Adrenal gland (tissue), 9 donors: ENCODE measurements at regions not wholly inside any gene's neighbourhood (a gene's known extent, or its start where the extent isn't known, plus 50 kb on each side); places are given as distances from the start of the nearest gene placed in this dataset.

Source experiments
- DNase-seq, 7 donors: peaks; one replicate each; pipeline ENCODE4 v3.0.0-alpha.2; 2019 to 2020
- H3K27ac ChIP-seq, 5 donors: fragments of 200-600 bp; sonication (generic) in 4 of 5; 1 replicate in 3 of 5; 2 replicates in 2 of 5; pipeline versions ENCODE4 v1.5.1 to v1.8.0; 2016 to 2020; ENCODE audit warnings: mild to moderate bottlenecking in 1 of 5
- H3K27me3 ChIP-seq: fragments of 200-600 bp; 2 replicates; pipeline ENCODE4 v1.8.0; 2021
- H3K36me3 ChIP-seq, 2 donors: fragments of 200-600 bp; replicated peaks in 1 of 2; 1 replicate in 1 of 2; 2 replicates in 1 of 2; pipeline versions ENCODE4 v1.5.1 to v1.8.0; 2018 to 2022
- H3K4me1 ChIP-seq, 2 donors: fragments of 200-600 bp; replicated peaks in 1 of 2; 1 replicate in 1 of 2; 2 replicates in 1 of 2; pipeline versions ENCODE4 v1.5.1 to v1.8.0; 2018 to 2021
- H3K4me3 ChIP-seq, 4 donors: fragments of 200-600 bp; sonication (generic) in 3 of 4; one replicate each; pipeline ENCODE4 v1.5.1; 2016 to 2018
- H3K9me3 ChIP-seq, 3 donors: fragments of 200-600 bp; sonication (generic) in 1 of 3; replicated peaks in 1 of 3; 1 replicate in 2 of 3; 2 replicates in 1 of 3; pipeline versions ENCODE4 v1.5.1 to v1.8.0; 2016 to 2021
- CTCF ChIP-seq, 6 experiments: fragments of 450-650 bp in 4 of 6; fragments of 200-600 bp in 2 of 6; sonication (generic) in 1 of 6; IDR thresholded peaks; 1 replicate in 5 of 6; 2 replicates in 1 of 6; pipeline versions ENCODE4 v1.5.1 to v1.8.0; 2016 to 2021; ENCODE audit warnings: antibody characterized with exemption in 6 of 6, mild to moderate bottlenecking in 2 of 6, moderate library complexity in 1 of 6
- POLR2A ChIP-seq, 2 donors: fragments of 450-650 bp; IDR thresholded peaks; one replicate each; pipeline ENCODE4 v1.6.1; 2017; ENCODE audit warnings: antibody characterized with exemption in 2 of 2, mild to moderate bottlenecking in 2 of 2, moderate library complexity in 1 of 2
- WGBS, 4 donors: extraction: QIAGEN DNeasy Blood & Tissue Kit in 2 of 4; methylation state at CpG; one replicate each; pipeline versions ENCODE4 v1.1.5 to v1.1.7; 2013 to 2017; 5-methylcytosine and 5-hydroxymethylcytosine counted together
- intact Hi-C, 2 donors: fragments of 100-400 bp; cut with DNase I; formaldehyde crosslinking; loops; one replicate each; pipeline versions ENCODE4 v1.14.1 to v1.15.0; 2022 to 2023
- donor health status: healthy with polysubstance abuse.
- donor health status: Bipolar disorder and iron deficiency.
- donor health status: DM: yes; HTN: yes; CAD: no.
- donor health status: DM: no; HTN: no; CAD: no.
- donor health status: DM: no; HTN: no; CAD: no.

GRCh38 chr20:63106108-63106764 lies 99.5 kb upstream of the BHLHE23 start:
- intact Hi-C loops = no loop called here
- H3K4me3 ChIP-seq = no peak overlapping the region
- H3K36me3 ChIP-seq = no peaks in the 10 kb centered on the region
- peaks cover 0 to 8% of the 10 kb centered on the region in 2 donors for H3K4me1 ChIP-seq
- DNase-seq = peak in 5 of 7 donors; percentile 20 to 35 (median 29)
- no peak overlapping the region for H3K27ac ChIP-seq
- TF ChIP-seq POLR2A (IDR thresholded peaks at IDR 0.05) = no peak
- no peak for TF ChIP-seq CTCF (IDR thresholded peaks at IDR 0.05)
- H3K9me3 ChIP-seq = peaks cover 0 to 3% (median 0%) of the 10 kb centered on the region in 3 donors
- 60 to 79% (median 68%) methylated on average over 7 to 15 of the region's 15 CpGs for WGBS, 4 donors
- no peaks in the 10 kb centered on the region for H3K27me3 ChIP-seq

GRCh38 chr20:63105211-63106107 lies 98.7 kb upstream of the BHLHE23 start:
- peaks cover 0 to 8% of the 10 kb centered on the region in 2 donors for H3K4me1 ChIP-seq
- peaks cover 0 to 3% (median 0%) of the 10 kb centered on the region in 3 donors for H3K9me3 ChIP-seq
- H3K36me3 ChIP-seq = no peaks in the 10 kb centered on the region
- no peaks in the 10 kb centered on the region for H3K27me3 ChIP-seq
- intact Hi-C loops = no loop called here
- no peak for DNase-seq
- no peak overlapping the region for H3K27ac ChIP-seq
- TF ChIP-seq CTCF (IDR thresholded peaks at IDR 0.05) (no peak), POLR2A (IDR thresholded peaks at IDR 0.05) (no peak)
- H3K4me3 ChIP-seq = no peak overlapping the region
- WGBS, 4 donors = 79 to 93% (median 84%) methylated on average over 13 to 32 of the region's 32 CpGs

GRCh38 chr20:63104312-63105181 lies 97.8 kb upstream of the BHLHE23 start:
- TF ChIP-seq POLR2A (IDR thresholded peaks at IDR 0.05) (no peak), CTCF (IDR thresholded peaks at IDR 0.05) (no peak)
- peaks cover 0 to 3% (median 0%) of the 10 kb centered on the region in 3 donors for H3K9me3 ChIP-seq
- DNase-seq = no peak
- no peak overlapping the region for H3K27ac ChIP-seq
- no peaks in the 10 kb centered on the region for H3K27me3 ChIP-seq
- intact Hi-C loops = no loop called here
- H3K4me3 ChIP-seq = no peak overlapping the region
- H3K36me3 ChIP-seq = no peaks in the 10 kb centered on the region
- peaks cover 0 to 8% of the 10 kb centered on the region in 2 donors for H3K4me1 ChIP-seq
- WGBS, 4 donors = 73 to 86% (median 85%) methylated on average over 6 to 19 of the region's 19 CpGs
